GM12878 (cell line): ENCODE measurements at regions not wholly inside any gene's neighbourhood (a gene's known extent, or its start where the extent isn't known, plus 50 kb on each side); places are given as distances from the start of the nearest gene placed in this dataset.

Experiments used
- ATAC-seq: fragments of 200-7000 bp; cut with Tn5 transposase; 3 replicates; pipeline ENCODE4 v1.9.1; 2020; ENCODE audit warnings: mild to moderate bottlenecking, moderate library complexity
- BruUV-seq: library from RNA; stranded (reverse); fragments of 400-500 nt; replicated peaks from 2 replicates; lab custom pipeline; 2021; lab: Mats Ljungman, UMichigan
- CTCF ChIA-PET: fragments of 300-600 bp; sonication (Branson Sonifier 250); formaldehyde crosslinking; extraction: SDS; loops from one replicate; lab custom pipeline; 2021; ENCODE audit warnings: inconsistent platforms; lab: Yijun Ruan, JAX
- POLR2A ChIA-PET: fragments of 350-600 bp; formaldehyde crosslinking; extraction: SDS; loops from one replicate; lab custom pipeline; 2021; ENCODE audit warnings: inconsistent platforms; lab: Charles Lee
- RAD21 ChIA-PET: fragments of 300-600 bp; sonication (Branson Sonifier 250); formaldehyde crosslinking; loops from one replicate; lab custom pipeline; 2023; ENCODE audit warnings: antibody characterized with exemption; ENCODE audit not compliant: unreplicated experiment; lab: Charles Lee
- SMC1A ChIA-PET: fragments of 300-600 bp; sonication (Branson Sonifier 250); formaldehyde crosslinking; loops from one replicate; lab custom pipeline; 2023; ENCODE audit not compliant: unreplicated experiment, uncharacterized antibody; lab: Charles Lee
- DNase-seq: peaks from one replicate; pipeline ENCODE4 v3.0.0-alpha.2; 2011; ENCODE audit warnings: low read depth, low spot score
- FAIRE-seq: peaks from 3 replicates; lab custom pipeline; 2011; peaks lifted over from hg19 to GRCh38; lab: Jason Lieb, UNC
- H2AFZ ChIP-seq: 2 replicates; pipeline ENCODE4 v1.6.0; 2011; ENCODE audit warnings: low read depth, low read length, control low read depth; ENCODE audit not compliant: control insufficient read depth
- H3K27ac ChIP-seq: 2 replicates; pipeline ENCODE4 v1.5.1; 2011; ENCODE audit warnings: control low read depth; ENCODE audit not compliant: control insufficient read depth, insufficient read depth
- H3K27me3 ChIP-seq, 2 experiments: replicated peaks in 1 of 2; 2 replicates each; pipeline versions ENCODE4 v1.6.0 to v1.6.1; 2011; ENCODE audit warnings: low read length in 1 of 2; ENCODE audit not compliant: control insufficient read depth in 2 of 2, insufficient read depth in 2 of 2
- H3K36me3 ChIP-seq, 2 experiments: 2 replicates each; pipeline ENCODE4 v1.5.1; 2011; ENCODE audit warnings: low read length in 1 of 2; ENCODE audit not compliant: control insufficient read depth in 2 of 2, insufficient read depth in 2 of 2
- H3K4me1 ChIP-seq: 2 replicates; pipeline ENCODE4 v1.6.1; 2011; ENCODE audit warnings: mild to moderate bottlenecking, low read length, moderate library complexity, mixed read lengths; ENCODE audit not compliant: control insufficient read depth, insufficient read depth
- H3K4me2 ChIP-seq: 2 replicates; pipeline ENCODE4 v1.6.0; 2011; ENCODE audit warnings: control low read depth; ENCODE audit not compliant: control insufficient read depth, insufficient read depth
- H3K4me3 ChIP-seq: fragments of 200-600 bp; sonication (generic); 2 replicates; pipeline ENCODE4 v1.5.1; 2016
- H3K79me2 ChIP-seq: 2 replicates; pipeline ENCODE4 v1.6.0; 2011; ENCODE audit warnings: low read length; ENCODE audit not compliant: control insufficient read depth, insufficient read depth
- H3K9ac ChIP-seq: 2 replicates; pipeline ENCODE4 v1.8.0; 2011; ENCODE audit warnings: low read length, control low read depth, mixed read lengths; ENCODE audit not compliant: control insufficient read depth, insufficient read depth
- H3K9me3 ChIP-seq: replicated peaks from 3 replicates; pipeline ENCODE4 v1.5.1; 2011; ENCODE audit warnings: mild to moderate bottlenecking, low read length; ENCODE audit not compliant: control insufficient read depth, insufficient read depth
- H4K20me1 ChIP-seq: 2 replicates; pipeline ENCODE4 v1.6.0; 2011; ENCODE audit not compliant: control insufficient read depth, insufficient read depth
- CEBPB ChIP-seq, 2 experiments: fragments of 150-350 bp in 1 of 2; IDR thresholded peaks; 2 replicates each; pipeline ENCODE4 v1.6.1; 2012 to 2014; ENCODE audit warnings: low read depth in 2 of 2, low read length in 2 of 2, borderline replicate concordance in 1 of 2, inconsistent platforms in 1 of 2
- ESRRA ChIP-seq: IDR thresholded peaks from 2 replicates; pipeline ENCODE4 v1.6.1; 2012; ENCODE audit warnings: mild to moderate bottlenecking, low read length, improper control_type of control experiment
- FOS ChIP-seq: IDR thresholded peaks from 3 replicates; pipeline ENCODE4 v1.6.1; 2011; ENCODE audit warnings: borderline replicate concordance; ENCODE audit not compliant: insufficient read length; ENCODE audit errors: extremely low read depth
- HCFC1 ChIP-seq: fragments of 150-350 bp; IDR thresholded peaks from 2 replicates; pipeline ENCODE4 v1.6.1; 2014; ENCODE audit warnings: low read length
- IRF4 ChIP-seq: IDR thresholded peaks from 2 replicates; pipeline ENCODE4 v1.6.1; 2011; ENCODE audit warnings: low read depth, low read length
- KDM1A ChIP-seq: fragments of 200-600 bp; sonication (generic); IDR thresholded peaks from 2 replicates; pipeline ENCODE4 v1.6.1; 2016; ENCODE audit warnings: borderline replicate concordance
- KLF5 ChIP-seq: fragments of 450-650 bp; IDR thresholded peaks from 2 replicates; pipeline ENCODE4 v1.6.1; 2014; ENCODE audit warnings: mild to moderate bottlenecking; ENCODE audit not compliant: partially characterized antibody
- MTA3 ChIP-seq: IDR thresholded peaks from 2 replicates; pipeline ENCODE4 v1.6.1; 2012; ENCODE audit warnings: low read length, inconsistent platforms, borderline replicate concordance
- NFIC ChIP-seq: IDR thresholded peaks from 2 replicates; pipeline ENCODE4 v1.6.1; 2012; ENCODE audit warnings: low read depth, mild to moderate bottlenecking, inconsistent platforms, low read length, moderate library complexity
- PAX8 ChIP-seq: fragments of 450-650 bp; IDR thresholded peaks from 2 replicates; pipeline ENCODE4 v1.6.1; 2017; ENCODE audit warnings: mild to moderate bottlenecking, moderate library complexity
- RUNX3 ChIP-seq: IDR thresholded peaks from 2 replicates; pipeline ENCODE4 v1.6.1; 2012; ENCODE audit warnings: low read length, inconsistent platforms
- SREBF1 ChIP-seq: IDR thresholded peaks from 2 replicates; pipeline ENCODE4 v1.6.1; 2012; ENCODE audit warnings: mild to moderate bottlenecking, low read length
- WGBS: methylation state at CpG from one replicate; pipeline ENCODE4 v1.1.6; 2016; ENCODE audit warnings: low lambda C conversion rate; ENCODE audit not compliant: insufficient replicate concordance, insufficient coverage; ENCODE audit errors: missing lambda C conversion rate; 5-methylcytosine and 5-hydroxymethylcytosine counted together
- in situ Hi-C: fragments of 300-500 bp; cut with MboI; formaldehyde crosslinking; loops from 9 replicates; pipeline ENCODE4 v1.14.3; 2018; ENCODE audit warnings: mixed read lengths
- intact Hi-C: fragments of 100-400 bp; cut with micrococcal nuclease; formaldehyde crosslinking; loops from one replicate; pipeline ENCODE4 v1.14.2; 2022; ENCODE audit not compliant: unreplicated experiment
- TF ChIP-seq, protein P1 (sequence below): fragments of 450-650 bp; IDR thresholded peaks from 2 replicates; pipeline ENCODE4 v1.6.1; 2018; ENCODE audit warnings: mild to moderate bottlenecking, low read depth, moderate library complexity; ENCODE audit not compliant: partially characterized antibody
- TF ChIP-seq, protein P2 (sequence below): fragments of 450-650 bp; IDR thresholded peaks from 2 replicates; pipeline ENCODE4 v1.6.1; 2017; ENCODE audit warnings: borderline replicate concordance
- TF ChIP-seq, protein P3 (sequence below): fragments of 450-650 bp; IDR thresholded peaks from 2 replicates; pipeline ENCODE4 v1.6.1; 2016; ENCODE audit warnings: mild to moderate bottlenecking
- TF ChIP-seq, protein P4 (sequence below): fragments of 450-650 bp; IDR thresholded peaks from 2 replicates; pipeline ENCODE4 v1.6.1; 2017; ENCODE audit warnings: low read depth, mild to moderate bottlenecking, moderate library complexity

DNA sequence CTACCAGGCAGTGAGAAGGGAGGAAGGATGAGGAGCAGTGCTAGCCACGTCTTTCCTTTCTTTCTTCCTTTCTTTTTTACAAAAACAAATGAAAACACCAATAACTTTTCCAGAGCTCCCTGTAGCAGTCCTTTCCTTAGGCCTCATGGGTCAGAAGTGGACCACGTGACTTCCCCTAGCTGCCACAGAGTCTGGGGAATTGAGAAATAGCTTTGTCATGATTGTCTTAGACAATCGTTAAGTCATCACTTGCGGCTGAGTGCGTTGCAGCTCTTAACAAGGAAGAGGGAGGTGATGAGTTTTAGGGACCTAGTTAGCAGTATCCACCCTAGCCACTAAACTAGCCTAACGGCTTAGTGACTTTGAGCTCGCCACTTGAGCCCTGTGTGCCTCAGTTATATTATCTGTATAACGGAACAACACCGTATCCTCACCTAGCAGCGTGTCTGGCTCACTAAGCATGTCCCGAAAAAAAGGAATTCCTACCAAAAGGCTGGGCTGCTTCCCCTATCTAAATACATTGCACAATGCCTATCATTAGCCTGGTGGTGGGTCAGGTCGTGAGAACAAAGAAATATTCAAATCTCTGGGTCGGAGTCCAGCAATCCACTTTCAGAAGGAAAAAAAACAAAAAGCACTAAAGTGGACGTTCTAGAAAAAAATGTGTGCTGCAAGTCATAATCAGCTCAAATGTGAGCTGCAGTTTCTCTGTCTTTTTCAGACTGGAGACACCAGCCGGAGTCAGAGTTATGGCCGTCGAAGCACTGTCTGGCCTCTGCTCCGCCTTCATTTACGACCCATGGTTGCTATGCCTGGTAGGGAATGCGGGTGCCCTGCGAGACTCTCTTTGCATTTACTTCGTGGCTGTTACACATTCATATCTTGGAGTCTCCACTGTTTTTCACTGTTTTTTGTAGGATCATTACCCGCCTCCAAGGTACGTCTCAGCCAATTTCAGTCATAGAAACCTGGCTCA is 338.5 kb upstream of the FOXK1 start:
- Histone ChIP-seq H3K36me3 (no peaks in the 10 kb centered on the region), H3K27ac (no peak overlapping the region), H3K9ac (no peak overlapping the region), H3K4me1 (no peaks in the 10 kb centered on the region), H2AFZ (no peak overlapping the region), H3K27me3 (no peaks in the 10 kb centered on the region), H3K79me2 (no peaks in the 10 kb centered on the region), H3K4me3 (no peak overlapping the region), H3K9me3 (no peaks in the 10 kb centered on the region; the same call in 2 of the 3 replicates), H3K4me2 (no peak overlapping the region), H4K20me1 (no peaks in the 10 kb centered on the region)
- WGBS, result 52% methylated on average over 24 of the region's 24 CpGs
- POLR2A ChIA-PET, result no interaction called here
- BruUV-seq, result no TSS peak
- intact Hi-C loops, result no loop called here
- no peak for DNase-seq
- CTCF ChIA-PET, result no interaction called here
- ATAC-seq, result no peak
- no peak for FAIRE-seq
- RAD21 ChIA-PET, result no interaction called here
- SMC1A ChIA-PET, result no interaction called here
- in situ Hi-C loops, result no loop called here
- no peak for TF ChIP-seq KDM1A
- TF ChIP-seq, protein P1, sequence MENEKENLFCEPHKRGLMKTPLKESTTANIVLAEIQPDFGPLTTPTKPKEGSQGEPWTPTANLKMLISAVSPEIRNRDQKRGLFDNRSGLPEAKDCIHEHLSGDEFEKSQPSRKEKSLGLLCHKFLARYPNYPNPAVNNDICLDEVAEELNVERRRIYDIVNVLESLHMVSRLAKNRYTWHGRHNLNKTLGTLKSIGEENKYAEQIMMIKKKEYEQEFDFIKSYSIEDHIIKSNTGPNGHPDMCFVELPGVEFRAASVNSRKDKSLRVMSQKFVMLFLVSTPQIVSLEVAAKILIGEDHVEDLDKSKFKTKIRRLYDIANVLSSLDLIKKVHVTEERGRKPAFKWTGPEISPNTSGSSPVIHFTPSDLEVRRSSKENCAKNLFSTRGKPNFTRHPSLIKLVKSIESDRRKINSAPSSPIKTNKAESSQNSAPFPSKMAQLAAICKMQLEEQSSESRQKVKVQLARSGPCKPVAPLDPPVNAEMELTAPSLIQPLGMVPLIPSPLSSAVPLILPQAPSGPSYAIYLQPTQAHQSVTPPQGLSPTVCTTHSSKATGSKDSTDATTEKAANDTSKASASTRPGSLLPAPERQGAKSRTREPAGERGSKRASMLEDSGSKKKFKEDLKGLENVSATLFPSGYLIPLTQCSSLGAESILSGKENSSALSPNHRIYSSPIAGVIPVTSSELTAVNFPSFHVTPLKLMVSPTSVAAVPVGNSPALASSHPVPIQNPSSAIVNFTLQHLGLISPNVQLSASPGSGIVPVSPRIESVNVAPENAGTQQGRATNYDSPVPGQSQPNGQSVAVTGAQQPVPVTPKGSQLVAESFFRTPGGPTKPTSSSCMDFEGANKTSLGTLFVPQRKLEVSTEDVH, result no peak
- TF ChIP-seq FOS, result no peak
- TF ChIP-seq ESRRA, result no peak
- TF ChIP-seq CEBPB (IDR thresholded peaks at IDR 0.05; ENCODE audit: borderline replicate concordance in 1 of 2, low read depth in 2 of 2, low read length in 2 of 2), result no peak
- TF ChIP-seq IRF4, result no peak
- TF ChIP-seq HCFC1, result no peak
- TF ChIP-seq, protein P2, sequence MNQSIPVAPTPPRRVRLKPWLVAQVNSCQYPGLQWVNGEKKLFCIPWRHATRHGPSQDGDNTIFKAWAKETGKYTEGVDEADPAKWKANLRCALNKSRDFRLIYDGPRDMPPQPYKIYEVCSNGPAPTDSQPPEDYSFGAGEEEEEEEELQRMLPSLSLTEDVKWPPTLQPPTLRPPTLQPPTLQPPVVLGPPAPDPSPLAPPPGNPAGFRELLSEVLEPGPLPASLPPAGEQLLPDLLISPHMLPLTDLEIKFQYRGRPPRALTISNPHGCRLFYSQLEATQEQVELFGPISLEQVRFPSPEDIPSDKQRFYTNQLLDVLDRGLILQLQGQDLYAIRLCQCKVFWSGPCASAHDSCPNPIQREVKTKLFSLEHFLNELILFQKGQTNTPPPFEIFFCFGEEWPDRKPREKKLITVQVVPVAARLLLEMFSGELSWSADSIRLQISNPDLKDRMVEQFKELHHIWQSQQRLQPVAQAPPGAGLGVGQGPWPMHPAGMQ, result no peak
- TF ChIP-seq, protein P3, sequence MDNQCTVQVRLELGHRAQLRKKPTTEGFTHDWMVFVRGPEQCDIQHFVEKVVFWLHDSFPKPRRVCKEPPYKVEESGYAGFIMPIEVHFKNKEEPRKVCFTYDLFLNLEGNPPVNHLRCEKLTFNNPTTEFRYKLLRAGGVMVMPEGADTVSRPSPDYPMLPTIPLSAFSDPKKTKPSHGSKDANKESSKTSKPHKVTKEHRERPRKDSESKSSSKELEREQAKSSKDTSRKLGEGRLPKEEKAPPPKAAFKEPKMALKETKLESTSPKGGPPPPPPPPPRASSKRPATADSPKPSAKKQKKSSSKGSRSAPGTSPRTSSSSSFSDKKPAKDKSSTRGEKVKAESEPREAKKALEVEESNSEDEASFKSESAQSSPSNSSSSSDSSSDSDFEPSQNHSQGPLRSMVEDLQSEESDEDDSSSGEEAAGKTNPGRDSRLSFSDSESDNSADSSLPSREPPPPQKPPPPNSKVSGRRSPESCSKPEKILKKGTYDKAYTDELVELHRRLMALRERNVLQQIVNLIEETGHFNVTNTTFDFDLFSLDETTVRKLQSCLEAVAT, result no peak
- no peak for TF ChIP-seq SREBF1
- no peak for TF ChIP-seq PAX8
- no peak for TF ChIP-seq NFIC
- TF ChIP-seq, protein P4, sequence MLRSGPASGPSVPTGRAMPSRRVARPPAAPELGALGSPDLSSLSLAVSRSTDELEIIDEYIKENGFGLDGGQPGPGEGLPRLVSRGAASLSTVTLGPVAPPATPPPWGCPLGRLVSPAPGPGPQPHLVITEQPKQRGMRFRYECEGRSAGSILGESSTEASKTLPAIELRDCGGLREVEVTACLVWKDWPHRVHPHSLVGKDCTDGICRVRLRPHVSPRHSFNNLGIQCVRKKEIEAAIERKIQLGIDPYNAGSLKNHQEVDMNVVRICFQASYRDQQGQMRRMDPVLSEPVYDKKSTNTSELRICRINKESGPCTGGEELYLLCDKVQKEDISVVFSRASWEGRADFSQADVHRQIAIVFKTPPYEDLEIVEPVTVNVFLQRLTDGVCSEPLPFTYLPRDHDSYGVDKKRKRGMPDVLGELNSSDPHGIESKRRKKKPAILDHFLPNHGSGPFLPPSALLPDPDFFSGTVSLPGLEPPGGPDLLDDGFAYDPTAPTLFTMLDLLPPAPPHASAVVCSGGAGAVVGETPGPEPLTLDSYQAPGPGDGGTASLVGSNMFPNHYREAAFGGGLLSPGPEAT, result no peak
- no peak for TF ChIP-seq RUNX3
- TF ChIP-seq MTA3, result no peak
- no peak for TF ChIP-seq KLF5
